HL-60/S4 (cell line): ENCODE measurements at regions not wholly inside any gene's neighbourhood (a gene's known extent, or its start where the extent isn't known, plus 50 kb on each side); places are given as distances from the start of the nearest gene placed in this dataset.

ENCODE experiments used
- in situ Hi-C: fragments of 300-500 bp; cut with MboI; formaldehyde crosslinking; loops from 2 replicates; pipeline ENCODE4 v1.14.3; 2022; ENCODE audit warnings: low sequenced_read_pairs

DNA sequence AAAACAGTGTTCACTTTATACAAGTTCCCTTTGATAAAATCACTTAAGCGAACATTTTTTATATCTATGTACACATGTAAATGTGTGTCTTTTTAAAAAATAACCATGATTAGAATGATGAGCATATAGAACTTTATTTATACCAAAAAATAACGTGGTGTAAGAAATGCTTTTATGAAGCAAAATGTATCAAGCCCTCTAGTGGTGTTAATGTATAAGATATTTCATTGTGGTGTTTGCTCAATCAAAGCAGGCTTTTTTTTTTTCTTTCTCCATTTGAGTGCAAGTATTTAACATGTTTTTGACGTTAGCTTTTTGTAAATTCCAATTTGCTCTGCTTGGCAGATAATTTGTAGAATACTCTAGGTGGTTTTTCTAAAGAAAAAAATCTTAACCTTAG is 2092.4 kb upstream of the TENM3 start:
- in situ Hi-C loops = no loop called here

DNA sequence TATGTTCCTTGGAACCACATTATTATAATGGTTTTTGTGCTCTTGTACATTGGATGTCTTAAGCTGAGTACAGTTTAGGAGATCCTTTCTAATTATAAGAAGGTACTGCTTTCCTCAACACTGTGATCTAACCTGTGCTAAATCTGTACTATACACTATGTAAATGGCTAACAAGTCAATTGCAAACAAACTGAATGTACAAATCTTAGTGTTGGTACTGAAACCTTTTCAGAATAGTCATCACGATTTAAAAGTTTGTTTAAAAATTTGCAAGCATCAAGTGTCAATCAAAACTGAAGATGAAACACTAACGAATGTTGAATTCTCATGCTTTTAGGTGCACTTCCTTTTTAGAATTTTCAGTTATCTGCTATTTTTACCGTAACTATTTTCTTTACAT is 2090.4 kb upstream of the TENM3 start:
- in situ Hi-C loops = no loop called here

DNA sequence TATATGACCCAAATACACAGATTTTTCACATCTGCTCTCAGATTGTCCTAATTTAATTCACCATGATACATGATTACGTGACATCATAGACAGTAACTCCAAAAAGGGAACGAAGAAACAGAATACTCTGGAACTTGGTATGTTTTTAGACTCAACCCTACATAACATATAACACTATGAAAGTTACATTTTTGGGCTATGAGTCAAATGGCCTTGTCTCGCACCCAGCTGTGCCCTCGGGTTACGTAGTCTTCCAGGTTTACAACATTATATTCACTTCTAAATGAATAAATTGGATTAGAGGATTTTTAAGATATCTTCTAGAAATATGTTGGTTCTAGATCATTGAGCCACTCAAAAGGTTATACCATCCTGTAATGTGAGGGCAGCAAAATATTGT is 2089.6 kb upstream of the TENM3 start:
- in situ Hi-C loops = no loop called here

DNA sequence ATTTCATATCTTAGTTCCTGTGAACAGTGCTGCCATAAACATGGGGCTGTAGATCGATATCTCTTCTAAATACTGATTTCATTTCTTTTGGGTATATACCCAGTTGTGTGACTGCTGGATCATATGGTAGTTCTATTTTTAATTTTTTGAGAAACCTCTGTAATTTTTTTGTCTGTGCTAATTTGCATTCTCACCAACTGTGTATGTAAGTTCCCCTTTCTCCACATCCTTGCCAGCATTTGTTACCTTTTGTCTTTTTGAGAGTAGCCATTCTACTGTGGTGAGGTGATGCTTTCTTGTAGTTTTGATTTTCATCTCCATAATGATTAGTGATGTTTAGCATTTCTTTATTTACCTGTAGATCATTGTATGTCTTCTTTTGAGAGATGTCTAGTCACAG is 2086.5 kb upstream of the TENM3 start:
- in situ Hi-C loops = no loop called here

DNA sequence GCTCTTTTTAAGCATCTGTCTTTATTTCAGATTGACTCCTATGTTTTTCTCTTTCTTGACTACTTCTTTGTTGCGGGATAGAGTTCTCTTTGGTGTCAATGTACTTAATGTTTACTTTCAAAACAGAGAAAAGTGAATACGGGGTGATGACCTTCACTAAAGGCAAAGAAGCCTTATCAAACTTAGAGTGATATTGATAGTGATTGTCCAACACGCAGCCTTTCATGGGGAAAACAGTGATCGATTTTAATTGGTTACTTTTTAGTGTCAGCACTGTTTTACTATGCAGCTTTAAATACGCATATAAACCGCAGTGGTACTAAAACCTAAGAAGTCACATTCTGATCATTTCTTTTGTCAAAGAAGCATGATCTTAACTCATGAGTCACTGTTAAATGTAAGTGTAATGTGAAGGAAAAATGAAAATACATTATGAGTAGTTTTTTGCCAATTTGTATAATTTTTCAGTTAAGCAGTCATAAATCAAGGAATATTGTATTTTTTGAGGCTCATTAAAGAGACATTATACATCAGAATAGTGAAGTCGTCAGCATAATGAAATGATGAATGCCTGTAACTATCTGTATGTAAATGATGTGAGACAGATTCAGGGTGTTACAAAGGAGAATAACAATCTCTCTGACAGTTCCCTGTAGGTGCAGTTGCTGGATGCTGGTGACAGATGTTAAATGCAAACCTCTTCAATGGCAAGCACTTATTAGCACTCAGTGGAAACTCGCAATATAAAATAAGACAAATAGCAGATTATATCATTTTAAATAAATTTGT is 2082.8 kb upstream of the TENM3 start:
- in situ Hi-C loops = no loop called here

DNA sequence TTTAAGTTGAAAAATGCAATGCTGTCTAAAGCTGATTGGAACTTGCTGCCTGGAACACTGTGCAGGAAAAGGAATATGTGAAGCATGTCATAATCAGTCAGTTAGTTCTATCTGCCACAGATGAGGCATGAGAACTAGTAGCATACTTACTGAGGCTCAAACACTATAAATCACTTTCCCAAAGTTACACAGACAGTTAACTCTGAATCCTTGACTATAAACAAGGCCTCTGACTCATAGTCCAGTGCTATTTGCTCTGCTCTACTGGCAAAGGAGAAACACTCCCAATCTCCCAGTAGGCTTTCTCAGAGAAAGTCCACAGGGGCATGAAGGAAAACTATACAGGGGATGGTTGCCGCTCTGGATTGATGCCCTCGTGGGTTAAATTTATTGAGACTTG is 2078.4 kb upstream of the TENM3 start:
- in situ Hi-C loops = no loop called here

DNA sequence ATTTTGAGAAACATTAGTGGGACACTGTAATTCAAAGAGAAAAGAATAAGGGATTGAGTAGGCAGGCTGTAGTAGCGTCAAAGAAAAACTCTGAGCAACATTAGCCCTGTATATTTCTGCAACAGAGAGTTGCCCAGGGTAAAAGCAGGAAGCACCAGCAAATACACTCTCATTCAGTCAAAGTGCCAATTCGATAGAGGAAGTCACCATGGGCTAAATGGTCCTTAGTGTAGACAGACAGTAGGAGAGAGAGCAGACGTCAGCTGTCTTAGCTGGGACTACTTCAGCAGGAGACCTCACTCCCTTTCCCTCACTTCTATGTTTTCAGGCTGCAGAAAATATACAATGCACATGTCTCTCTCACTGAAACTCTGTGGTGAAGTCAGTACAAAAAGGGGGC is 2073.8 kb upstream of the TENM3 start:
- in situ Hi-C loops = no loop called here

DNA sequence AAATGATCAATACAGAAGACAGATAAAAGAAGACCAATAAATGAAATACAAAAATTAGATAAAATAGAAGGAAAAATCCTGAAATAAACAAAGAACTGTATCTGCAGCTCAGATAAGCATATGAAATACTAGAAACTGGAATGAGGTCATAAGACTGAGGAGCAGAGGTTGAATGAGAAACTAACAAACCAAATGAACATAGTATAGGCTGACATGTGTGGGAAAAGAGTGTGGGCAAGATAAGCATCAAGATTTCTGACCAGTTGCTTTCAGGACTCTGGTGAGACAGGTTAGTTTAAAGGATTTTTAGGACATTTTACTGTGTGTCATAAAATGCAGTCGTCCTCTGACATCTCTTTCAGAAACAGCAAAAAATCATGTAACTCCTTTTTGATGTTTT is 2073.2 kb upstream of the TENM3 start:
- in situ Hi-C loops = no loop called here

DNA sequence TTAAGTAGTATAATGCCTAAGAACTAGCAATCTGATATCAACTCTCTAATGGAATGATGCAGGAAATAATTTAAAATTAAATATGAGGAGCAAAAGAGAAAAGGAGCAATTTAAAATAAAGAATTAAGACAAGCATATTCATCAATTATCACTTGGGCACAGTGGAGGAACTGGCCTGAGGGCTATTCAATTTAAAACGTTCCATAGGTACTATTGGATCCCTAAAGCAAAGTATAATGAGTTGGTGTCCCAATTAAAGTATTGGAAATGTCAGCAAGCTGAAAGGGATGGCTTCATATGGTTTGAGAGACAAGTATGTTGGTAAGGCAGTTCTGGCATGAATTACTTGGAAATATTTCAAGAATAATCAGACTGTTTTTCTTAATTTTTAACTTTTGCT is 2064.1 kb upstream of the TENM3 start:
- in situ Hi-C loops = no loop called here

DNA sequence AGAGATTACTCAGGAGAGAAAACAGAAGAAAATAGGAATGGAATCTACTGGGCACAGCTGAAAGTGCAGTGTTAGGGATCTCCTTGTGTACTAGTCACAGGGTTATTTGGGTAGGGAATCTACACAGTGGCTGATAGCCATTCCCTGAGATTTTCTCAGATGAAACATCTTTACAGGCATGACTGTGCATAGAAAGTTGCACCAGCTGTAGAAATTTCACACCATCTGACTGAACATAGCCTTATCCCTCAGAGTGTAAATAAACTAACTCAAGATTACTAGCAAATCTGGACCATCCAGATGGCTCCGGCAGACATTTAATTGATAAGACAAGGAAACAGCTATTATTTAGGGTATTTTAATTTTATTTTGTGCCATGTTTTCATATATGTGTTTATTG is 2053.5 kb upstream of the TENM3 start:
- in situ Hi-C loops = no loop called here

DNA sequence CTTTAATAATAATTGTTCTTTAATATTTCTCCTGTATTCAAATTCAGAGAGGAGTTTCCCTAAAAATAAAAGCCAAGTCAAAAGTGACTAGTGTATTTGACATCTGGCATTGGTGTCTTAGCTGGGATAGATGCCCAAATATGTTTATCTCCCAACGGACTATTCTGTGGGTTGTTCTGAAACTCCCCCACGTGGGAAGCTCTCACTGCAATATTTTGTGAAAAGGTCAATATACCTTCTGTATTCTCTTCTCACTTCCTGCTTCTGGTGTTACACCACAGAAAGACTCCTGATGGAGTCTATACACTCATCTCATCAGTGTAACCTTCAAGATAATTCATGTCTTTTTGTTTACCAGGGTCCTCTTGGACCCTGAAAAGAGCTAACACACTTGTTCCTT is 2052.8 kb upstream of the TENM3 start:
- in situ Hi-C loops = no loop called here

DNA sequence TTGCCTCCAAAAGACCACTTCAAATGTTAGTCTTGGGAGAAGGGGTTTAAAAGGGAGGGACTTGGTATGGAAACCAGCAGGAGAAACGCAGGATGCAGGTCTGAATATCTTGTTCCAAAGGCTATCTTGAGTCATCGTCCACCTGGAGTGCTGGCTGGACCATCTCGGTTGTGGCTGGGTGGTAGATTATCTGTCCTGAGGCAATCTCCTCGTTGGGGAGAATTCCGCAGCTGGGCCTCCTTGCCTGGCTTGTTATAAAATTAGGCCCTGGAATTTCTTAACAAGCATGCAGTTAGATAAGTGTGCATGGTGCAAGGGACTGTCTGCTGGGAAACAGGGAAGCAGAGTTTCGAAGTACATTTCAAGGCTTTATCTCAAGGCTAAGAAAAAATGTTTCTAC is 2045.7 kb upstream of the TENM3 start:
- in situ Hi-C loops = no loop called here

DNA sequence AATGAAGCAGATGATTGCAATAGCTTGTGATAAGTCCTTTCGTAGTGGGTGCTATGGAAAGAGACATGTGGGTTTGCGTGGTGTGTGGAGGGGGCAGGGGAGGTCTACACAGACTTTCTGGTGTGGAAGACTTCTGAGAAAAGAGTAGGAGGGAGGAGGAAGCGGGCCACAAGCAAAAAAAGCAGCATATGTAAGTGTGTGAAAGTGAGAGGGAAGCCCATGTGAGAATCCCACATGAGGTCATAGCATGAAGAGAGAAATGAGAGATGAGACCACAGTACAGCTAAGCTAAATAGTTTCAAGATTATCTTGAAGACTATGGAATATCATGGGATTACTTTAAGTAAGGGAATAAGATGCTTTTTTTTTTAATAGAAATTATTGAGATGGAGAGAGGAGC is 2039.9 kb upstream of the TENM3 start:
- in situ Hi-C loops = no loop called here

DNA sequence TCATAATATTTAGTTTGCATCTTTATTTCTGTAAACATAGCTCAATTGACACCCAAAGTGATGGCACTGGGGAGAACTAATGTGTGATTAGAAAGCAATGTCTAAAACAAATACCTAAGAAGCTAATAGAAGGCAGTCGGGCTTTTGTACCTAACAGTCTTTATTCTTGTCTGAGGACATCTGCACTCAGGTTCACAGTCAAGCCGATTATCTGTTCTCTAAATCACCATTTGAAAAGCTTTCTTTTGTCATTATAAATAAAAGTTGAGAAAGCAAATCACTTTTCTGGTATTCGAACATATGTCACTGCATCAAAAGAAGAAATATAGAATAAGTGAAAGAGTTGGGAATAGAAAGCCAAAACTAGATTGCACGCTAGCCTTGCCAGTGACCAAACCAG is 2037.9 kb upstream of the TENM3 start:
- in situ Hi-C loops = no loop called here

DNA sequence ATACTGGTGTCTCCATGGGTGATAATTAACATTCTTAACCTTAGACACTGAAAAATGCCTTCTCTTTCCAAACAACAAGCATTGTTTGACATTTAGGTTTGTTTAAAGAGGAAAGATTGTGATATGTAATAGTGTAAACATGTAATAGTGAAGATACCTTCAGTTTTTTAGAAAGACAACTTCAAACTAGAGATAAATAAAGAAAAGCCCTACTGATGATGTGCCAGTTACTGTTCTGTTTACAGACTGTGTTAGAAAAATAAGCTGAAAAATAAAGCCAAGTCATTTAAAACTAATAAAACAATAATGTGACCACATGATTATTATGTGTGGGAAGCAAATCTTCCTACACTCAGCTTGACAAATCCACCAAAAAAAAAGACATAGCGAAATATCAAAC is 2035.3 kb upstream of the TENM3 start:
- in situ Hi-C loops = no loop called here

DNA sequence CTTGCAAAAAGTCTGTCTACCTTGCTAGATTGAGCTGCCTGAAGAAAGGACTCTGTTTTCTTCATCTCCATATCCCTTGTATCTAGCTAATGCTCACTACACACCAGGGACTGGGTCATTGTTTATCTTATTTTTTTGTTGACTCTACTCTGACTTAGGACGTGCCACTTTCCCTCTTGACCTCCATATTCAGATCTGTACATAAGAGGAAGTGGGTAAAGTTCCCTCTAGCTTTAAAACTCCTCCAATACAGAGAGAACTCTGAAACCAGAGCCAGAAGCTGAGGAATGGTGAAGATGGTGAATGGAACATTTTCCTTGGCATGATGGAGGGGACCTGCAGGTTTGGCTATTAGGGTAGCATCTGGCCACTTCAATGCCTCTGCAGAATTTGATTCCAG is 2026.1 kb upstream of the TENM3 start:
- in situ Hi-C loops = no loop called here

DNA sequence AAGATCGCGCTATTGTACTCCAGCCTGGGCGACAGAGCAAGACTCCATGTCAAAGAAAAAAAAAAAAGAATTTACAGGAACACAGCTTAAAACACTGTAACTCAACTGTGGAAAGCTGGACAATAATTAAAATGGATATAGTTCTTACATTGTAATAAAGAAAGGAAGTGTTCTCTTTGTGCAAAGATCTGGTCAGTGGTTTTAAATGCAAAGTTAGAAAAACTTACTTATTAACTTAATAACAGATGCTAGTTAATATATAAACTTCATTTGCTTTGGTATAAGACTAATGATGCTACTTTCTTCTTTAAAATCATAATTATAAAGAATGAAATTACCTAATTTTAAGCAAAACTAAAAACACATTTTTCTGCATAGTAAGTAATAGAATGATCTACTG is 2024.1 kb upstream of the TENM3 start:
- in situ Hi-C loops = no loop called here

DNA sequence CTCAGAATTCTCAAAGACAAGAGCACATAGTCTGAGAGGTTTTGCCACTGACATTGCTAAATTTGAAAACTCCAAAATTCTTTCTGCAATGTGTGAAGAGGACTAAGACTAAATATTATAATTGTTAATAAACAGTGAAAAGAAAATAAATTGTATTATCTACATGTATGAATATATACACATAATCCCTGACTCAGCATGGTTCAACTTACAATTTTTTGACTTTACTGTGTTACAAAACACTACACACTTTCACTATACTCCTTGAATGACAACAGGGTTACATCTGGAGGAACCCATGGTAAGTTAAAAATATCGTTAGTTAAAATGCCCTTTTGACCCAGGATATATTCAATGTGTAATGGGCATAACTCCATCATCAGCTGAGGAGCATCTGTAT is 2017.2 kb upstream of the TENM3 start:
- in situ Hi-C loops = no loop called here

DNA sequence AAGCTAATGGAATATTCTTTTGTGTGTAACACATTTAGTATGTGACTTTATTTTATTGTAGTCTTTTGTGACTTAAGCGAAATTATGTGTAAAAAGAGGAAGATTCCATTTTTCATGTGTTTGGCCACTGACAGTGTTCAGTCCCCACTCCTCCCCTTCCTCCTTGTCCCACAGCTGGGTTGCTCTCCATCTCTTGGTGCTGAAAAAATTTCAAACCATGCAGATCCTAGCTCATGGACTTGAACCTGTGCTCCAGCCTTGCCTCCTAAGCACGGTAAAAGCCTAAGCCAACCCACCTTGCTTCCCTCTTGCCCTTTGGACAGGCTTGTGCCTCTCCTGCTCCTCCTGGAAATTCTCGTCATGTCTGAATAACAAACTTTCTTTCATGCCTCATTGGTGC is 2008.5 kb upstream of the TENM3 start:
- in situ Hi-C loops = no loop called here

DNA sequence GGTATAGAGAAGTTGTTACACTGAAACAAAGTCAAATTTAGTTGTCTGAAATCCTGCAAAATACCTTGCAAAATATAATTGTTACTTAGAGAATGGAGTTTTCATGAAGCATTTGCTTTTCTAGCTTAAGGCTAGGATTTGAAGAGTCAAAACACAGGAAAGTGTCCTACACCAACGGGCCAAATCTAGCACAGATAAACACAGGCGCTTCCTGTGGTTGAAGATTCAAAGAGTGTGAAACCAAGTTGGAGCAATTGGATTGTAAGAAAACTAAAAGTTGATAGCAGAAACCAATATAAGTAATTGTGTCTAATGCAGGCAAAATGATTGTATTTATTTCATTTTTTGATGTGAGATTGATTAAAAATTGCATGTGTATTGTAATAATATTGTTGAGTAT is 2002.5 kb upstream of the TENM3 start:
- in situ Hi-C loops = no loop called here

DNA sequence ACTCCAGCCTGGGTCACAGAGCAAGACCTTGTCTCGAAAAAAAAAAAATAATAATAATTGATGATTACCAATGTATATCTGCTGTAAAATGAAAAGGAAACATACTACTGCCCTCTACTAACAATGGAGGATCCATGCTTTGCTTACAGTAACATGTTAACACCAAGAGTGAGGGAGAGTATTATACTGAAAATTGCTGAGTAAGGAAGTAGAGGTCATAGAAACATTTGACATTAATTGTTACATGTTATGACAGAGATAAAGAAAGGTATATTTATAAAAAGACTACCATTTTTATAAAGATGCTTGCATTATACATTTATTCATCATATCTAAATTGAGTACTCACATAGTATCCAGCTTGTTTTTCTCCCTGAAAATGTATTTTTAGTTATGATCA is 1989.8 kb upstream of the TENM3 start:
- in situ Hi-C loops = no loop called here

DNA sequence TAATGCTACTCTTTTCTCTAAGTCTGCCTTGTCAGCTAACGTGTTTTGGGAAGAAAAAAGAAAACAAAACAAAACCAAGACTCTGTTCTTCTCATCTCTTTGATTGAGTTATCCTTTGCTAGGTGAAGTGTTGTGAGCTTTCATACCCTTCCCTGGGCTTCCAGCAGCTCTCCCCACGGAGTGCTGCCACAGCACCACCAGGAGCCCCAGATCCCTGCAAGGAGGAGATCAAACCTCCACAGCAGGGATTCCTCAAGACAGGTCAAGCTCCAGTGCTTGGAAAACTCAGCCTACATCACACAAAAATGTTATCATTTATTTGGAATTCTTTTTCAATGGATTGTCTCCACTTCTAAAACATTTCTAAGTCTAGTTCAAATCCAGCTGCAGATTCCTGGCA is 1981.9 kb upstream of the TENM3 start:
- in situ Hi-C loops = no loop called here

DNA sequence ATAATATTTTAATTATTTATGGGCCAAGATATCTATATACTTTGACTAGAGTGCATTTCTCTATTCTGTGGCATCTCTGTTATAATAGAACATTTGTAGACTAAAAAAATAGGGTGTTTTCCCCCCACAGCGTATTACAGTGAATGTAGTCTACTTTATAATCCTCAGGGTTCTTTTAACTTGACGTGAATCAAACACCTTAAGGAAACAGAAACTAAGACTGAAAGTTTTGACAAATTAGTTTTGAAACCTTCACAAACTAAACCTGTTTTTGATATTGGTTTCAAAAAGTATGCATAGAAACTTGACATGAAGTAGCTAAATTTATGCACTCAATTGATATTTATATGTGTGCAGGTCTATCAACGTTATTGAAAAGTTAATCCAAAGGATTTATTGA is 1963.1 kb upstream of the TENM3 start:
- in situ Hi-C loops = no loop called here
